ENCODE measurements at regions not wholly inside any gene's neighbourhood (a gene's known extent, or its start where the extent isn't known, plus 50 kb on each side); places are given as distances from the start of the nearest gene placed in this dataset.

DNA sequence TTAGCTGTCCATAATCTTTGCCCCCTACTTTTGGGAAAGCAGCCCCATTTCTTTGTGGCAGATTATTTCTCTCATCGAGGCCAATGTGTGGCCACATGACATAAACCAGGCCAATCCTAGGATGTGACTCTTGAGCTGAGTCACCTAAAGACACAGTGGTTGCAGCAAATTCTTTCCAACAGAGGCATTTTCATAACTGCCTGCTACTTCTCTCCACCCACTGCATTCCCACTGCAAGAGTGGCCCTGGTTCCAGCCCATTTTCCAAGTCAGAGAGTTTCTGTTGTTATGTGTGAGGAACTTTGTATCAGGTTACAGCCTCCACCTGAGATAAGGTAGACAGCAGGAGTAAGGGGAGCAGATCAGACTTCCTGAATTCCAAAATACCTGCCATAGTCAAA lies 195.2 kb downstream of the RGS9 start:
- no peaks in the 10 kb centered on the region for H3K4me1 ChIP-seq (ENCODE audit: low read depth, poor library complexity, severe bottlenecking)
- H3K27me3 ChIP-seq (ENCODE audit: insufficient read depth, low read depth): no peaks in the 10 kb centered on the region
- no peaks in the 10 kb centered on the region for H4K20me1 ChIP-seq (ENCODE audit: insufficient read depth)
- no peaks in the 10 kb centered on the region for H3K36me3 ChIP-seq (ENCODE audit: insufficient read depth)
- H3K9ac ChIP-seq: no peak overlapping the region
- H3K4me2 ChIP-seq: no peak overlapping the region
- TF ChIP-seq, protein P1, sequence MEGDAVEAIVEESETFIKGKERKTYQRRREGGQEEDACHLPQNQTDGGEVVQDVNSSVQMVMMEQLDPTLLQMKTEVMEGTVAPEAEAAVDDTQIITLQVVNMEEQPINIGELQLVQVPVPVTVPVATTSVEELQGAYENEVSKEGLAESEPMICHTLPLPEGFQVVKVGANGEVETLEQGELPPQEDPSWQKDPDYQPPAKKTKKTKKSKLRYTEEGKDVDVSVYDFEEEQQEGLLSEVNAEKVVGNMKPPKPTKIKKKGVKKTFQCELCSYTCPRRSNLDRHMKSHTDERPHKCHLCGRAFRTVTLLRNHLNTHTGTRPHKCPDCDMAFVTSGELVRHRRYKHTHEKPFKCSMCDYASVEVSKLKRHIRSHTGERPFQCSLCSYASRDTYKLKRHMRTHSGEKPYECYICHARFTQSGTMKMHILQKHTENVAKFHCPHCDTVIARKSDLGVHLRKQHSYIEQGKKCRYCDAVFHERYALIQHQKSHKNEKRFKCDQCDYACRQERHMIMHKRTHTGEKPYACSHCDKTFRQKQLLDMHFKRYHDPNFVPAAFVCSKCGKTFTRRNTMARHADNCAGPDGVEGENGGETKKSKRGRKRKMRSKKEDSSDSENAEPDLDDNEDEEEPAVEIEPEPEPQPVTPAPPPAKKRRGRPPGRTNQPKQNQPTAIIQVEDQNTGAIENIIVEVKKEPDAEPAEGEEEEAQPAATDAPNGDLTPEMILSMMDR (conservative IDR thresholded peaks at IDR 0.05; ENCODE audit: low read depth, low read length): no peak
- H3K79me2 ChIP-seq (ENCODE audit: insufficient read depth, low read depth): no peaks in the 10 kb centered on the region
- no peak overlapping the region for H3K27ac ChIP-seq
- no peak overlapping the region for H3K4me3 ChIP-seq (IDR thresholded peaks at IDR 0.05; ENCODE audit: insufficient read depth, low read depth, low read length)
- H2AFZ ChIP-seq (ENCODE audit: low read depth): no peak overlapping the region

DNA sequence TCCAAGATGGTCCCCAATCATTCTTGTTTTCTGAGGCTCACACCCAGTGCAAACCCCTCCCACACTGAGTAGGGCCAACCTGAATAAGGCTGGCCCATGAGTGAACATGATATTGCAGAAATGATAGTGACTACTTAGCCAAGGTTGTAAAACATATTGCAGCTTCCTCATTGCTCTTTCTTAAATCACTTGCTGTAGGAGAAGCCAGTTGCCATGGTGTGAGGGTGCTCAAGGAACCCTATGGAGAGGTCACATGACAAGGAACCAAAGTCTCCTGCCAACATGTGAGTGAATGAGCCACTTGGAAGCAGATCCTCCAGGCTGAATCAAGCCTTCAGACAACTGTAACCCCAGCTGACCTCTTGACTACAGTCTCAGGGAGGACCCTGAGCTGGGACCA lies 191.4 kb downstream of the RGS9 start:
- Histone ChIP-seq H3K36me3 (ENCODE audit: insufficient read depth) (no peaks in the 10 kb centered on the region), H3K4me2 (no peak overlapping the region), H3K79me2 (ENCODE audit: insufficient read depth, low read depth) (no peaks in the 10 kb centered on the region), H3K4me1 (ENCODE audit: low read depth, poor library complexity, severe bottlenecking) (no peaks in the 10 kb centered on the region), H4K20me1 (ENCODE audit: insufficient read depth) (no peaks in the 10 kb centered on the region), H3K27me3 (ENCODE audit: insufficient read depth, low read depth) (no peaks in the 10 kb centered on the region), H3K27ac (no peak overlapping the region), H3K9ac (no peak overlapping the region), H3K4me3 (IDR thresholded peaks at IDR 0.05; ENCODE audit: insufficient read depth, low read depth, low read length) (no peak overlapping the region), H2AFZ (ENCODE audit: low read depth) (no peak overlapping the region)
- TF ChIP-seq, protein P1 (conservative IDR thresholded peaks at IDR 0.05; ENCODE audit: low read depth, low read length): no peak

DNA sequence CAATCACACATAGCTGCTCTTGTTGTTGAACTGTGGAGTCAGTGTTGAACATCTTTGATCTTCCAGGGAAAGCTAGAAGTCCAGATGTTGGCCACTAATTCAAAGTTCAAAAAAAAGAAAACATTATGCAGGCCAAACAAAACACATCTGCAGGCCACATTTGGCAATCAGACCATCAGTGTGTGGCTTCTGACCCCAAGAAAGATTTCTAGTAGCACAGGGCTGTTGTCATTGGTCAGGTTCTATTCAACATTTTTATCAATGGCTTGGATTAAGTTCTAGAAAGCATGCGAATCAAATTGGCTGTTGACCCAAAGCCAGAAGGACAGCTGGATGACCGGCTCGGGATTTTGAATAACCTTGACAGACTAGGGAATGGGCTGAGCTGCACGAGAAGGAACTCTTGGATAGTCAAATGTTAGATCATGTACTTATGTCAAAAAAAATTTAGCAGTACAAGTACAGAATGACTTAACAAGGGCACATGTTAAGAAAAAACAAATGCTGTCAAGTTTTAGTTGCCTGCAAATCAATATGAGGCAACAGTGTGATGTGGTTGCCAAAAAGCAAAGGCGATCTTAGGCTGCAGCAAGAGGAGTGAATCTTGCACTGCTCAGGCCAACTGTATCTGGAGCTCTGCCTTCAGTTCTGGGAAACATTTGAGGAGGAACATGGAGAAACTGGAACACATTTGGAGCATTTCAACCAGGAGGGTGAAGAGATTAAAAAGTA lies 187.6 kb downstream of the RGS9 start:
- Histone ChIP-seq H3K27ac (no peak overlapping the region), H4K20me1 (ENCODE audit: insufficient read depth) (no peaks in the 10 kb centered on the region), H3K4me1 (ENCODE audit: low read depth, poor library complexity, severe bottlenecking) (no peaks in the 10 kb centered on the region), H3K4me3 (IDR thresholded peaks at IDR 0.05; ENCODE audit: insufficient read depth, low read depth, low read length) (no peak overlapping the region), H3K4me2 (no peak overlapping the region), H2AFZ (ENCODE audit: low read depth) (no peak overlapping the region), H3K36me3 (ENCODE audit: insufficient read depth) (no peaks in the 10 kb centered on the region), H3K9ac (no peak overlapping the region), H3K79me2 (ENCODE audit: insufficient read depth, low read depth) (no peaks in the 10 kb centered on the region), H3K27me3 (ENCODE audit: insufficient read depth, low read depth) (no peaks in the 10 kb centered on the region)
- TF ChIP-seq, protein P1 (conservative IDR thresholded peaks at IDR 0.05; ENCODE audit: low read depth, low read length): no peak

DNA sequence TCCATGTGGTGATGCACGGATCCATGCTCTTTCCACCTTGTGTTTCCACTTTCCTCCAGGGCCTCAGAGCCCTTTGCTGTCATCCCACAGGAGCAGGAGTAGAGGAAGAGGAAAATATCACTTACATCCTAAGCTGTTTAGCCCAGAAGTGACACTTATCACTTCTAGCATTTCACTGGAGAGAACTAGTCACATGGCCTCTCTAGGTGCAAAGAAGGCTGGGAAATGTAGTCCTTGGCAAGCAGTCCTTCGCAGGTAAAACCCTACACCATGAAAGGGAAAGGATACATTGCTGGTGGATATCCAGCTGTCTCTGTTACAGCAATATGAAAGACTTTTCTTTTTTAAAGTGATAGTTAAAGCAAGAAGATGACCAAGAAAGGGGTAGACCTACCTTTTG lies 185.9 kb downstream of the RGS9 start:
- H3K4me1 ChIP-seq (ENCODE audit: low read depth, poor library complexity, severe bottlenecking): no peaks in the 10 kb centered on the region
- no peaks in the 10 kb centered on the region for H3K27me3 ChIP-seq (ENCODE audit: insufficient read depth, low read depth)
- H4K20me1 ChIP-seq (ENCODE audit: insufficient read depth): no peaks in the 10 kb centered on the region
- TF ChIP-seq, protein P1 (conservative IDR thresholded peaks at IDR 0.05; ENCODE audit: low read depth, low read length): no peak
- no peaks in the 10 kb centered on the region for H3K36me3 ChIP-seq (ENCODE audit: insufficient read depth)
- H3K9ac ChIP-seq: no peak overlapping the region
- no peak overlapping the region for H3K4me2 ChIP-seq
- H3K79me2 ChIP-seq (ENCODE audit: insufficient read depth, low read depth): no peaks in the 10 kb centered on the region
- no peak overlapping the region for H3K4me3 ChIP-seq (IDR thresholded peaks at IDR 0.05; ENCODE audit: insufficient read depth, low read depth, low read length)
- H2AFZ ChIP-seq (ENCODE audit: low read depth): no peak overlapping the region
- H3K27ac ChIP-seq: no peak overlapping the region

All from KMS-11 (cell line).